ENCODE measurements at regions not wholly inside any gene's neighbourhood (a gene's known extent, or its start where the extent isn't known, plus 50 kb on each side); places are given as distances from the start of the nearest gene placed in this dataset.

GRCh38 chr6:120564779-120565178 is 769.5 kb downstream of the TBC1D32 start:
- no peak for TF ChIP-seq CTCF (optimal IDR thresholded peaks at IDR 0.05 in 1 of 3, IDR thresholded peaks at IDR 0.05 in 1 of 3, conservative IDR thresholded peaks at IDR 0.05 in 1 of 3; ENCODE audit: extremely low read depth in 1 of 3, insufficient read depth in 2 of 3, low read length in 3 of 3)
- no peak for TF ChIP-seq EZH2 (IDR thresholded peaks at IDR 0.05; ENCODE audit: low read length)

Measured in keratinocyte (primary cell).